GM19240 (cell line): ENCODE measurements at regions not wholly inside any gene's neighbourhood (a gene's known extent, or its start where the extent isn't known, plus 50 kb on each side); places are given as distances from the start of the nearest gene placed in this dataset.

Source experiments
- DNase-seq: peaks from one replicate; pipeline ENCODE4 v3.0.0; 2011; ENCODE audit warnings: low spot score; ENCODE audit not compliant: insufficient read length

DNA sequence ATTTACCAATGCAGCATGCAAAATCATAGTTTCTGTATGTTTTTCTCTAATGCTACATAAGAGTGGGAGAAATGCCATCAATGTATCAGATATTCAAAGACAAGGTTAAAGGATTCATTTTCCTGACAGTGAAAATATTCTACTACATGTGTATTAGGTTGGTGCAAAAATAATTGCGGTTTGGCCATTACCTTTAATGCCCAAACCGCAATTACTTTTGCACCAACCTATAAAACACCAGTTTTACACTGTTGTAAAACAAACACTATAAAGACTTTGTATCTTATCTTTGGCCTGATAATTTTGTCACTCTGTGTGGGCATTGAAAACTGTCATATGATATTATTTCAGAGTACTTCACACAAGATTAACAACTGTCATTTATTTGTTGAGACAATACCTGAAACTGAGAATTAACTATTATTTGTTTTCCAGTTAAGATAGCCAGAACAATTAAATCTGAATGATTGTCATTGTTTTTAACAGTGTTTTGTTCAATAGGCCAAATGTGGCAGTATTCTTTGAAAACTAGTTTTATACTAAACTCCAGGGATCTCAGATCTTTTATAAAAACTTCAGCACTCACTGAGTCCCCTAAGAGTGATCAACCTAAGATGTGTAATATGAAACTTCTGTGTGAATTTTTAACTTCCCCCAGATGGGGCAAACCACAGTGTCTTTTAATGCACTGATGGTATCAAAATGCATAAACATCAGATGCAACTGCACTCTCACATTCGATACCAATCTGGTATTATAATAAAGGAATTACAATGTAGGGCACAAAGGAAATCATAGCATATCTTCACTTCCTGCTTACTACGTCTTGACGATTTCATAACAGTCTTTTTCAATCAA is 53.8 kb upstream of the FBN2 start:
- no peak for DNase-seq

DNA sequence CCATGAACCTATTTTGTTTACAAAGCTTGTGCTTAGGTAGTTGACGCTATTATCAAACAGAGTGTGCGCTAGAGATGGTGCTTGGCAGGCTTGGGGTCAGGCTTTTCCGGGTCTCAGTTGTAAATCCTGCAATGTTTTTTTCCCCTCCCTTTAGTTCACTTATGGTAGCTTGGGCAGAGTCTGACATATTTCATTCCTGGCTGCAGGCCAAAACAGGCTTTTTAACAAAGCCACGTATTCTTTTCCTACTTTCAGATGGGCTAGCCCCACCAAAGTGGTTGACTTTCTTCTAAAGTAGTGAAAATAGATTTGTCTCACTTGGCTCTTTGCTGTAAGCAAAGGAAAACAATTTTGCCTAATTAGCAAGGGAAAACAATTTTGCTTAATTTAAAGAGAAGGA is 58.0 kb upstream of the FBN2 start:
- DNase-seq: no peak

DNA sequence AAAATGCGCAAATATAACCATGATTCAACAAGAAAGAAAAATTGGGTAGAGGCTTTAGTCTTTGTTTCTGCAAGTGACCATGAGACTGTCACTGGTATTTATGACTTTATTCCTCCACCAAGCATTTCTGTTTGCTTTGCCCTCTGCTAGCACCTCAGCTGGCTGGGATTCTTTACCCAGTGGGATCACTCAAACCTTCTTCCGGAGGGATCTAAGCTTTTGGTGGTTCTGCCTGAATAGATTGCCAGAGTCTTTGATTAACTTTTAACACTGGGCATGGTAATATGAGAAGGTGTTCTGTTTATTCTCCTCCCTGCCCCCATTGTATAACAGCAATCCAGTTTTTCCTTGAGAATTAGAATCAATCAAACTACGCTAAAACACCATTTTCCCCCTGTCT is 59.1 kb upstream of the FBN2 start:
- no peak for DNase-seq

DNA sequence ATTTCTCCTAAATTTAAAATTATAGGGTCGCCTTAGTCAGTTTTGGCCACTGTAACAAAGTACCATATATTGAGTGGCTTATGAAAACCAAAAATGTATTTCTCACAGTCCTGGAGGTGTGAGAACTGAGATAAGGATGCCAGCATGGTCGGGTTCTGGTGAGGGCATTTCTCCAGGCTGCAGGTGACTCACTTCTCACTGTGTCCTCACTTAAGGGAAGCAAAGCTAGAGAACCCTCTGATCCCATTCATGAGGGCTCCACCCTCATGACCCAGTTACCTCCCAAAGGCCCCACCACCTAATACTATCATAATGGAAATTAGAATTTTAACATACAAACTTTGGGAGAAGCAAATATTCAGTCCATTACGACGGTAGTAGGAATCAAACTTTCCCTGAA is 75.1 kb upstream of the FBN2 start:
- DNase-seq: no peak

DNA sequence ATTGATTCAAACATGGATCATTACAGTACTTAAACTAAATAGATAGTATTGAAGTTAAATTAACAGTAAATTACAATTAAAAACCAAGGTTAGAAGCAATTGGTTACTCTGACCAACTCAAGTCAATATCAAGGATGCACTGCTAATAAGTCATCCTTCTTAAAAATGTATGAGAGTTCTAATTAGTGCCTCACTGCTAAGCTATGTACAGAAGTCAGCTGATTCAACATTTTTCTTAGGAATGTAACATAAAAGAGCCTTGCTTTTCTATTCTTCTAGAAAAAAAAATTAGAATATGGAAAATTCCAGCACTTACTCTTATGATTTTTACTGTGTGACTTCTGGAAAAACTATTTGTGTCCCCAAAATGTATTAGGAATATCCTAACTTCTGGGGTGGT is 75.7 kb upstream of the FBN2 start:
- no peak for DNase-seq

DNA sequence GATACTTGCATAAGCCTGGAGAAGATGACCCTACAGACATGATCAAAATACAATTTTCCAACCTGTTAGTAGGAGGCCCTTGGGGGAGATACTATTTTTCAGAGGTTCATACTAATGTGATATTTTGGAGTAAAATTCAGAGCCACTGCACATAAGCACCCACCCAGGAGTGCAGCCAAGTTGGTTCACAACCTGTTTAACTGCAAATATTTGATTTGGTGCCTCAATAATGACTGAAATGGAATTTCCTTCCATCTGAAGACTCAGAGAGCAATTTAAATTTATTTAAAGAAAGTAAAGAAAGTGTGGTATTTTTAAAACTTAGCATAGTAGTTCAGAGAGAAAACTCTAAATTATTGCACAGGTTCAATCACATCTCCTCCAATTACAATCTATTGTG is 77.5 kb upstream of the FBN2 start:
- no peak for DNase-seq

DNA sequence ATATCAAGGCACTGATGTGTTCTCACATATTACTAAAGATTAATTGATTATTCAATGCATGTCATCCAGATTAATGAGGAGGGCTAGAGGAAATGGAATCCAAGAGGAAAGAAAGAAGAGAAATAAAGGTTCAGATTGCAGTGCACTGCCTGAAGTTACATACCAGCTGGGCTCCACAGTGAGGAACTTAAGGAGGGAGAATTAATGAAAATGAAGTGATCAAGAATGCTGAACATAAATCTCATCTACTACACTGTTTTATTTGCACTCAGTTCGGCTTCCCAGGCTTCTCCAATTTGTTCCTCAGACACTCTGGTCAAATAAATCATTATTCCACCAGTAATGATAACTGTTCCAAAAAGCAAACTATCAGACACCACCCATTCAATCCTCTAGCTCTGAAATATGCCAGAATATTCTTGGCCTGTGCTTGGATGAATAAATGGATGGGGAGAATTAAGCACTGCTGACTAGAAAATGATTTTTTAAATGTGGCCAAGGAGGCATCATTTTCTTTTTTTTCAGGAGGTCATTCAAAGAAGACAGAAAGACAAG is 88.6 kb upstream of the FBN2 start:
- no peak for DNase-seq

DNA sequence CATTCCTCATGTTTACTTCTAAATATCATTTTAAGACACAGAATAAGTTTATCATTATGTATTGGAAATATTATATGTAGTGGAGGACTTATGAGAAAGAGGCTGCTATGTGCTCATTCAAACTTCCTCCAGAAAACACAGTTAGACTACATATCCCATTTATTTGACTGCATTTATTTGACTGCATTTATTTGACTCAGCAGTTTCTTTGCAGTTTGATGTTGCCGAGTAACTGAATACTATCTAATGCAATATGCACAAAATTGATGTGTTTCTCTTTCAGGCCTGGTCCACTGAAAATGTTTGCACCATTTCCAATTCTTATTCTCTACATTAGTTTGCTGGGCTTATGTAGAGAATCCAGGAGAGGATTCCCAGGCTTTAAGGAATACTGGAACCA is 89.9 kb upstream of the FBN2 start:
- DNase-seq: no peak

DNA sequence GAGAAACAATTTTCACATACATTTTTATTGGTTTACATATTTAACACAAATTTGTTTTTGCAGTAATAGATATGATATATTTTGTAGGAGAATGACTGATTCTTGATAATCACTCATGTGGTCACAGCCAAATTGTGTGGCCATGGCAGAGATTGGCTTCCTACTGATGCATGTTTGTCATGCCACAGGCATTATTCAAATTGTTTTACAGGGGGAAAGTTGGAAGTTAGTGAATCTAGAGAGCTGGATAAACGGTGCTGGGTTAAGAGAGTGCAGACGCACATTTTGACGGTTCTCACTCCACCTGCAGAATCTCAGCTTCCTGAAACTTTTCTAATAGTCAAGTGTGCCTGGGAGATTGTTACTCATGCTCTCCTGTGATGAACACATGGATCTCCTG is 91.1 kb upstream of the FBN2 start:
- DNase-seq: no peak

DNA sequence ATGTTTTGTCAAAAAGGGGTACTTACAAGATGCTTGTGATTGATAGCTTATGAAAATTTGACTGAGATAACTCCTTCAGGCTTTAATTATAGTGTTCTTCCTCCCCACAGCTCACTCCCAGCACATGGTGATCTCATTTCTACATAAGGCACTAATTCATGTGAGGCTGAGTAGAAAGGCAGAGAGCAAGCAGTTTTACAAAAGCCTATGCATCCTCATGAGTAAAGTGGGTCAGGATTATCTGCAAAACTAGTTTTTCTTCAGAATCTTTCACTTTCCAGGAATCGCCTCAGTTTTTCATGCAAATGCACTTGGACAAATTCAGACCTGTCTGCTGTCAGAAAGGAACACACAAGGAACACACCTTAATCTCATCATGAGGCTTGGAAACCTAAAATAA is 92.1 kb upstream of the FBN2 start:
- no peak for DNase-seq

DNA sequence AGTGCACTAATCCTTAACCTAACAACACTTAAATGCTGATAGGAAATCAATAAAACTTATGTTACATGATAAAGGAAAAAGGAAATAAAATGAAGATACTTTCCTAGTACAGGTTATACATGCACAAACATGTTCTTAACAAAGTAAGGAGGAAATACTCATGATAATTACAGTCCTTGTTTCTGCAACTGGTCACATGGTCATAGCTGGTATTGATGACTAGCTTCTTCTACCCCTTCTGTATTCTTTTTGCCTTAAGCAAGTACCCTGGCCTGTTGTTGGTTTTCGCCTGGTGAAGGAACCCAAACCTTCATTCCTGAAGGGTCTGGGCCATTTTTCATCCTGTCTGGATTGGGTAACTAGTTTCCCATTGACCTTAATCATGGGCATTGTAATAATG is 93.7 kb upstream of the FBN2 start:
- no peak for DNase-seq

DNA sequence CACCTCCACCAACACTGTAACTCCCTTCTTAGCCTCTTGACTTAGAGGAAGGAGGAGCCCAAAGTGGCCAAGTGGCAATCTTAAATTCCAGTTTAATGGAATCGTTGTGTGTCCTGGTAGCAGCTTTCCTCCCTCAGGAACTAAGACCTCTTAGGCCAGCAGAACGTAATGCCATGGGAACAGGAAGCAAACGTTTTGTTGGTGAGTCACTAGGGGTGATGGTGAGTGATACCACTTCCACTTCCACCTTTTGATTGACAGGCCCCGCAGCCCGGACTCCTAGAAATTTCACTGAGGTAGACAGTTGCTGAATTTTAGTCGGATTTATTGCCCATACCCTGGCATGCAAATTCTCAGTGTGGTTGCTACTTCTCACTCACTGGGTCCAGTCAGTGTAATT is 94.2 kb upstream of the FBN2 start:
- no peak for DNase-seq

DNA sequence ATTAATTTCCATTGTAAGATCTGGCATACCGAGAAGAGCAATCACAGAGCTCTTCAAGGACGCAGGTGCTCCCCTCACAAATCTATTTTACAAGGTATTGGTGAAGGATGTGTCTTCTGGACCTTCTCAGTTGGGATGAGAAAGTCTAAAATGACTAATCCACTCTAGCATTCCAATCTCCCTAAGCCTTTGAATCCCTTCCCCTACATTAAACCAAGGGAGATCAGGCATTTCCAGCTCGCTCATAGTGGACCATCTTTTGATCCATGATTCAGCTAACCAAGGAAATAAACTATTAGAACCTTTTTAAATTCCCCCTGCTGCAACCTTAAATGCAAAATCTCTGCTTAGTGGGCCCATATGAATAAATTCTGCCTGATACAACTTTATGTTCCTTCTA is 95.9 kb upstream of the FBN2 start:
- no peak for DNase-seq

DNA sequence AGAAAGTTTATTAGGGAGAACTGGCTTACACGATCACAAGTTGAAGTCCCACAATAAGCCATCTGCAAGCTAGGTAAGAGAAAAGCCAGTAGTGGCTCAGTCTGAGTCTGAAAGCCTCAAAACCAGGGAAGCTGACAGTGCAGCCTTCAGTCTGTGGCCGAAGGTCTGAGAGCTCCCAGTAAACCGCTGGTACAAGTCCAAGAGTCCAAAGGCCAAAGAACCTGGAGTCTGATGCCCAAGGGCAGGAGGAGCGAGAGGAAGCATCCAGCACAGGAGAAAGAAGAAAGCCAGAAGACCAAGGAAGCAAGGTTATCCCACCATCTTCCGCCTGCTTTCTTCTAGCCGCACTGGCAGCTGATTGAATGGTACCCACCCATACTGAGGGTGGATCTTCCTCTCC is 97.3 kb upstream of the FBN2 start:
- no peak for DNase-seq

DNA sequence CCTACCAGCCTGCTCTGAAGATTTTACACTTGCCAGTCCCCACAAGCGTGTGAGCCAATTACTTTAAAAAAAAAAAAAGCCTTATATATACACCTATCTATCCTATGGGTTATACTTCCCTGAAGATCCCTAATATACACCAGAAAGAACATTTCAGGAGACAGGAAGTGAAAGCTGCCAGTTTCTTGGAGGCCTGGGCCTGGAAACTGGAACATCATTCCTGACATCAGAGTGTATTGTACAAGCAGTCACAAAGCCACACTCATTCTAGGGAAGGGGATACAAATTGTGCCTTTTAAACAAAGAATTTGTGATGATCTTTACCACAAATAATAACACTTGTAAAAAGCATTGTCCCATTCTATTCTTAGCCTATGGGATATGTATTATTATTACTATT is 98.3 kb upstream of the FBN2 start:
- DNase-seq: no peak

DNA sequence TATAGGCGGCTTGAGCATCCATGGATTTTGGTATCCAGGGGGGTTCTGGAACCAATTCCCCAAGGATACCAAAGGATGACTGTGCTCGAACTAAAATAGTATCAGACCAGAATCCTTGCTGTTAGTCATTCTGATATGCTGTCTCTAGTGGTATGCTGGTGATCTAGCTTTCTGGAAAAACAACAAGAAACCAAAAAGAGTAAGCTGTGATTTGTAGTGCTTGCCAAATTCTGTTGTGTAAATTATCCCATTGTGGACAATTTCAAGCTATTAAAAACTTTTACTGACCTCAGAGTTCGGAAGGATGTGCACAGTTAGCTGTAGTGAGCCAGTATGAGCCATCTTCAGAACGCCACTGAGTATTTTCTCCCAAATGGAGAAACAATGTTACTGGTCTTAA is 99.0 kb upstream of the FBN2 start:
- DNase-seq: no peak

DNA sequence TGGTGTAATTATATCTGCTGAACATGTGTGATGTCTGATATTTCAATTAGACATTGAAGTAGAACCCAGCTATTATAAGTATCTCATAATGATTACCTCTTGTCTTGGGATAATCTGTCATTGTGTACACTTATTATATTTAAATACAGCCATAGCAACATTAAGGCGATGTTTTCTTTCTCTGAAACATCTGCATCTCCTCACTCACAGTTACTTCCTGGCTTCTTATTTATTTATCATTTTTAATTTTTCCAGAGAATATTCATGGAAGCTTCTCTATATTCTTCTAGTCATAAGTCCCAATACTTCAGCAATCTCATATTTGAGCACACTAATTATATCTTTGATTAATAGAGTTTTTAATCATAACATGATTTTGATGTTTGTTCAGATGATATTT is 103.8 kb upstream of the FBN2 start:
- DNase-seq: no peak

DNA sequence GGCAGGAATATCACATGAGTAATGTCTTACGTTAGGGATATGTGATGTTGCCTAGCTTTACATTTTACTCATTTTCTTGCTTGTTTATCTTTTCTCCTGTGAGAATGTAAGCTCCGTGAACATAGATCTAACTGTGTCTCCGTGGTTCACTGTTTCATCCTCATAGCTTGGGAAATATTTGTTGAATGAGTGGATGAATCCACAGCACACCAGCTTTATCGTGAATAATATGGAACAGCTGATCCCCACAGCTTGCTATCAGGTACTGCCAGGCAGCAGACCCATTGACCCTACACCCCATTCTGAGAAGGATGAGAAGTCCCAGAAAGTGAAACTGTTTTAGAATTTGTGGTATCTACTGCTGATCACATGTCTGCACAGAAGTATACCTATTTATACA is 106.8 kb upstream of the FBN2 start:
- no peak for DNase-seq

DNA sequence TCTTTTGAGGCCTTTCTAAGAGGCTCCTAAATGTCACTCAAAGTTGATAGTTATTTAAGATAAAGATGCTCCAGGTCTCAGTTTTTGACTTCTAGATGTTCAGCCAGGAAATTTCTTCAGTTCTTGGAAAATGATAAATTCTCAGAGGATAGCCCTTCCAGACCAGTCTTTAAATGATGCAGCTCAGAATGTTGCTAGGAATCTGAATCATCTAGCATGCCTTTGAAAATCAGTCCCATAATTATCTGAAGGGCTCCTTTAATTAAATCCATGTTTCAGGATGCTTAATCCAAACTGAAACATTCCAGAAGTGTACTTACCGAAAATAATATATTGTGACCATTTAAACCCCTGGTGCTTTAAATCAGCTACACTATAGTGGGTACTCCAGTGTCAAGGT is 107.5 kb upstream of the FBN2 start:
- no peak for DNase-seq

DNA sequence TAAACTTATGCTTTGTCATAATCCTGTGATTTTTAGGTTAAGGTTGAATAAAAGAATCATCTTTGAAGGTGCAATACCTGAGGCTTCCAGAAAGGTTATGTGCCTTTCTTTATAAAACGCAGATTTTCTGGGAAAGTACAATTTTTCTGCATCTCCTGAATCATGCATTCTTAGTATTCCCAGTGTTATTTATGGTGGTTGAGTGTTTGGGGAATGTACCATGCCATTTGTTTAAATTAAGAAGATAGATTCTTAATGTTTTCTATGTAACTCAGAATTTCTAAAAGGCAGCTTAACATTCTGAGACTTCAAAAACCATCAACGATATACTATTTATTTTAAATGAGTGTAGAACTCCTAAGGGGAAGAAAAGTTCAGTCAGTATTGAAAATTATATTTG is 108.1 kb upstream of the FBN2 start:
- no peak for DNase-seq

DNA sequence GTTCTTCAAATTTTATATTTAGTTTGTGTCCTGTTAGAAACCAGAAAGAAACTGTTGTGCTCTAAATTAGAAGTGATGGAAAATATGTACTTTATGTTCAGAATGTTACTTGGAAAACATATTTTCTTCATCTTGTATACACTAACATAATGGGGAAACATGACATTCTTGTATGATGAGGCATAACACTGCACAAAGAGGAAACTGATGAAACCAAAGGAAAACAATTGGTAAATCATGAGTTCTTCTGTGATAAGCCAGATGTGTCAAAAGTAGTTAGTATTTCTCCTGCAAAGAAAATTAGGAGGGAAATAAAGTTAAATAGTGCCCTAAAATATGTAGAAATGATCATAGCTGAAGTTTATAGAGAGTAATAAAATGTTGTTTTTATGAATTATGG is 111.1 kb upstream of the FBN2 start:
- no peak for DNase-seq

DNA sequence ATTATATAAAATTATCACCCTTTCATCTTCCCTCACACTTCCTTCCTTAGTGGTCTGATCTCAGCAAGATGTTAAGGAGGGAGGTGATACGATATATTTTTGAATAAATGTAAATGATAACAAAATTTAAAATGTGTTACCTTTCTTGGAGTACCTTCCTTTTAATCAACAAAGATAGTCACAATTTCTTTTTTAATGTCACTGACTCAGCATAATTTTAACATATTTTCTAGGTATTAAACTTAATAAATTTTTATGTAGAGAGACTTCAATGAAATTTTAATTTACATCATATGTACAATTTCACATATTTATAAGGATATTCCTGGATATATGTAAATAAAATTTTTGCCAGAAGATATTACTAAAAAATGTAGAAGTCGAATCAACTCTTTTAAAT is 125.0 kb upstream of the FBN2 start:
- no peak for DNase-seq

DNA sequence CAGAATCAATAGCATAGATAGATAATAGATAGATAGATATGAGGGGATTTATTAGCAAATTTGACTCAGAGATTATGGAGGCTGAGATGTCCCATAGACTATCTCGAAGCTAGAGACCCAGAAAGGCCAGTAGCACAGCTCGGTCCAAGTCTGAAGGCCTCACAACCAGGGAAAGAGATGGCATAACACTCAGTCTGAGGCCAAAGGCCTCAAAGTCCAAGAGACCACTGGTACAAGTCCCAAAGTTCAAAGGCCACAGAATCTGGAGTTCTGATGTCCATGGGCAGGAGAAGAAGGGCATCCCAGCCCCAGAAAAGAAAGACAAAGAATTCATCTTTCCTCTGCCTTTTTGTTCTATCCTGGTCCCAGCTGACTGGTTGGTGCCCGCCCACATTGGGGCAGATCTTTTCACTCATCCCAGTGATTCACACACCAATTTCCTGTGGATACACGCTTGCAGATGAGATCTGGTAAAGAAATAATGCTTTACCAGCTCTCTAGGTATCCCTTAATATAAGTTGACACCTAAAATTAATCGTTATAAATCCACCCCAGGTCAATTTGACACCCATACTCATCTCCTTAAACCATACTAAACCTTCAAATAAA is 127.8 kb upstream of the FBN2 start:
- DNase-seq: no peak
